Mesothelial cell of epicardium (in vitro differentiated cells): ENCODE measurements at regions not wholly inside any gene's neighbourhood (a gene's known extent, or its start where the extent isn't known, plus 50 kb on each side); places are given as distances from the start of the nearest gene placed in this dataset.

ENCODE experiments used
- DNase-seq, 2 experiments: peaks; one replicate each; pipeline ENCODE4 v3.0.0; 2021; ENCODE audit warnings: low spot score in 2 of 2; ENCODE audit not compliant: unreplicated experiment in 2 of 2
- H3K27ac Mint-ChIP-seq: 2 replicates; pipeline ENCODE4 v1.8.0; 2021; ENCODE audit warnings: mixed read lengths
- H3K27me3 Mint-ChIP-seq: 2 replicates; pipeline ENCODE4 v1.8.0; 2021; ENCODE audit warnings: low read depth, mixed read lengths
- H3K36me3 Mint-ChIP-seq: 2 replicates; pipeline ENCODE4 v1.8.0; 2021; ENCODE audit warnings: mixed read lengths
- H3K4me1 Mint-ChIP-seq: 2 replicates; pipeline ENCODE4 v1.8.0; 2021; ENCODE audit warnings: mixed read lengths
- H3K4me3 Mint-ChIP-seq: 2 replicates; pipeline ENCODE4 v1.8.0; 2021; ENCODE audit warnings: mild to moderate bottlenecking, moderate library complexity, mixed read lengths
- H3K9me3 Mint-ChIP-seq: 2 replicates; pipeline ENCODE4 v1.8.0; 2021; ENCODE audit warnings: mixed read lengths
- TF ChIP-seq, protein P1 (sequence below): fragments of 200-600 bp; sonication (generic); IDR thresholded peaks from one replicate; pipeline ENCODE4 v1.5.0; 2021; ENCODE audit warnings: antibody characterized with exemption; ENCODE audit not compliant: unreplicated experiment

GRCh38 chr11:36807871-36808270 is 209.8 kb upstream of the RAG2 start:
- Mint-ChIP-seq H3K27me3 (peaks cover 45% of the 10 kb centered on the region), H3K4me1 (no peaks in the 10 kb centered on the region), H3K27ac (no peak overlapping the region), H3K9me3 (no peaks in the 10 kb centered on the region), H3K4me3 (no peak overlapping the region), H3K36me3 (no peaks in the 10 kb centered on the region)
- TF ChIP-seq, protein P1, sequence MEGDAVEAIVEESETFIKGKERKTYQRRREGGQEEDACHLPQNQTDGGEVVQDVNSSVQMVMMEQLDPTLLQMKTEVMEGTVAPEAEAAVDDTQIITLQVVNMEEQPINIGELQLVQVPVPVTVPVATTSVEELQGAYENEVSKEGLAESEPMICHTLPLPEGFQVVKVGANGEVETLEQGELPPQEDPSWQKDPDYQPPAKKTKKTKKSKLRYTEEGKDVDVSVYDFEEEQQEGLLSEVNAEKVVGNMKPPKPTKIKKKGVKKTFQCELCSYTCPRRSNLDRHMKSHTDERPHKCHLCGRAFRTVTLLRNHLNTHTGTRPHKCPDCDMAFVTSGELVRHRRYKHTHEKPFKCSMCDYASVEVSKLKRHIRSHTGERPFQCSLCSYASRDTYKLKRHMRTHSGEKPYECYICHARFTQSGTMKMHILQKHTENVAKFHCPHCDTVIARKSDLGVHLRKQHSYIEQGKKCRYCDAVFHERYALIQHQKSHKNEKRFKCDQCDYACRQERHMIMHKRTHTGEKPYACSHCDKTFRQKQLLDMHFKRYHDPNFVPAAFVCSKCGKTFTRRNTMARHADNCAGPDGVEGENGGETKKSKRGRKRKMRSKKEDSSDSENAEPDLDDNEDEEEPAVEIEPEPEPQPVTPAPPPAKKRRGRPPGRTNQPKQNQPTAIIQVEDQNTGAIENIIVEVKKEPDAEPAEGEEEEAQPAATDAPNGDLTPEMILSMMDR = no peak
- no peak for DNase-seq

- no peaks in the 10 kb centered on the region for H3K36me3 Mint-ChIP-seq
- no peak for DNase-seq
- peaks cover 47% of the 10 kb centered on the region for H3K27me3 Mint-ChIP-seq
- H3K27ac Mint-ChIP-seq = no peak overlapping the region
- no peaks in the 10 kb centered on the region for H3K4me1 Mint-ChIP-seq
- no peaks in the 10 kb centered on the region for H3K9me3 Mint-ChIP-seq
- H3K4me3 Mint-ChIP-seq = no peak overlapping the region
- TF ChIP-seq, protein P1 = no peak
Observed at GRCh38 chr11:36803084-36803483, 205.0 kb upstream of the RAG2 start.

DNA sequence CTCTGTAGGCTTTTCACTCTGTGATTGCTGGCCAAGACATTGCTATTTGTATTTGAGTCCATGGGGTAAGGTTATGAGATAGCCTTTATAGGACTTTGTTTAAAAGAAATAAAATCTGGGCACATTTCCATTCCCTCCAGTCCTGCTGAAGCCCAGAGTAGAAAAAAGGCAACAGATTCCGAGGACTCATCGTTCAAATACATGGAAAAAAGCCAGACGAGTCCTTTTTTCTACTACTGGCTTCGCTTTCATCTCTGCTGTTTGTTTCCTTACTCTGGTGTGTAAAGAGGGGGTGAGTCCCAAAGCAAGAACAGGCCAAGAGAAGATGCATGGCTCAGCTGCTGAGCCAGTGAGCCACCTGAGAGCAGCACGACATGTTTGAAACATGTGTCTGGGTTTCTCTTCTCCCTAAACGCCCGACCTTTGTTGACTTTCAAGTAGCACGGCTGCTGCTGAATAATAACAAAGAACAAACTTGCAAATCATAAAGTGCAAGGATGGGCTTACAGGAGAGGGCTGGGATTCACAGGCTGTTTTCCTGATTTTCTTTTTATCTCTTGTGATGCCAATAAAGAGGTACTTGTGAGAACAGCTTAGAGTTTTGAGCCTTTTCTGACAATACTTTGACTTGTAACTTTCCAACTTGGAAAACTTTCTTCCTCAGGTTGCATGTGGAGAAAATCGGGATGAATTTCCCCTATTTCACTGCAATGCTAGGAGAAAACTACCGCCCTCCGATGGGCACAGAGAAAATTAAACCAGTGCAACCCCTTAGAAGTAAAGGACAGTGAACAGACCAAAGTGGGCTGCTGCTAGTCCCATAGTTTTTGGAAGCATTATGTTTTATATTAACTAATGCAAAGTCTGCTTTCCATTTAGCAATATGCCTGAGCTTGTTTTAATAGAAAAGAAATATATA is 195.2 kb upstream of the RAG2 start:
- Mint-ChIP-seq H3K4me3 (no peak overlapping the region), H3K36me3 (no peaks in the 10 kb centered on the region), H3K27me3 (peaks cover 18% of the 10 kb centered on the region), H3K27ac (peak overlapping the region; percentile 74), H3K4me1 (peaks cover 26% of the 10 kb centered on the region), H3K9me3 (no peaks in the 10 kb centered on the region)
- no peak for DNase-seq
- TF ChIP-seq, protein P1 = no peak

DNA sequence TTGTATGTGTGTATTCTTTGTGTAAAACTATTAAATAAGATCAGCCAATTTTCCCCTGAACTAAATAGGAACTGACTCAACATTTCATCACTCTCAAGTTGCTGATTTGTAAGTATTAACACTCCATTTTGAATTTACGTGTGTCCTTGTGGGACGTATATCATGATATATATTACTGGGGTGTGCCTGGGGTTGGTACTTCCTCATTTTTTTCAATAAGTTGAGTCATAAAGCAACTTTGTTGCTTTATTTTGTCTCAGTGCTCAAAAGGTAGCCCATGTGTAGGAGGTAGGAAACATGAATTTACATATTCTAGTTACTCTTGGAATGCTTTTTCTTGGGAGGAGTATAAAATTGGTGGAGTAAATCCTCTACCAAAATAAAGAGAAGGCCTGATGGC is 193.9 kb upstream of the RAG2 start:
- Mint-ChIP-seq H3K27me3 (peaks cover 16% of the 10 kb centered on the region), H3K36me3 (no peaks in the 10 kb centered on the region), H3K4me3 (no peak overlapping the region), H3K27ac (no peak overlapping the region), H3K4me1 (peaks cover 26% of the 10 kb centered on the region), H3K9me3 (peaks cover 5% of the 10 kb centered on the region)
- no peak for DNase-seq
- TF ChIP-seq, protein P1 = no peak

DNA sequence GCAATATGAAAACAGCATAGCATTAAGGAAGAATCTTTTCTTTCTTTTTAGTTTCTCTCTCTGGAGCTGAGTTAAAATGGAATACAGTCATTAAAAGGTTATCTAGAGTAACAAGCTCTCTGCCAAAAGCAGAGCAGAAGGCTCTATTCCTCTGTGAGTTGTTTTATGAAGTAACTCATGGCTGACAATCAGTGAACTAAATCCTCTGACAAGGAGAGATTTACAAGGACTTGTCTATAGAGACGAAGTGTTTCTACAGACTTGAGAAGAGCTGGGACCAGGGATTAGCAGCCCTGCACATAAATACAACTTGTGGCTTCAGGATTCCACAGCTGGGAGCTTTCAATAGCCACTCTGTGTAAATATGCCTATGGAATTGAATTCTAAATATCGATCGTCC is 192.5 kb upstream of the RAG2 start:
- Mint-ChIP-seq H3K4me3 (no peak overlapping the region), H3K9me3 (peaks cover 6% of the 10 kb centered on the region), H3K36me3 (no peaks in the 10 kb centered on the region), H3K4me1 (peaks cover 26% of the 10 kb centered on the region), H3K27ac (no peak overlapping the region), H3K27me3 (peaks cover 10% of the 10 kb centered on the region)
- TF ChIP-seq, protein P1 = no peak
- DNase-seq = no peak
